ENCODE measurements at regions not wholly inside any gene's neighbourhood (a gene's known extent, or its start where the extent isn't known, plus 50 kb on each side); places are given as distances from the start of the nearest gene placed in this dataset.

DNA sequence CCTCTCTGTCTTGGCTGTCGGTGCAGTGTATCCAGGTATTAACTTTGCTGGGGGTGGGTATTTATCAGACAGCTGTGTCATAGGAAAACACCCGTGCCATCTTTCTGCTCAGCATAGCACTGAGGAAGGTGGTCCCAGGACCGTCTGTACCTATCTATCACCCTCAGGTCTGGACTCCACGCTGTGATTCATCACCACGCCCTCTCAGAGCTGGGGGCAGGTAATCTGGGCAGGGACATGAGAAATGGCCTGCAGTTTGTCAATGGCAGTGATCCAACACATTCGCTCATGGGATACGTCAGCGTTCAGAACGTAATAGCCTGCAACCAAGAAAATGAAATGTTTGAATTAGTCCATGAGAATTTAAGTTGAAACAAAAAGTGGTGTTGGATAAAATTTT lies 151.6 kb upstream of the MAP1B start:
- DNase-seq = no peak

DNA sequence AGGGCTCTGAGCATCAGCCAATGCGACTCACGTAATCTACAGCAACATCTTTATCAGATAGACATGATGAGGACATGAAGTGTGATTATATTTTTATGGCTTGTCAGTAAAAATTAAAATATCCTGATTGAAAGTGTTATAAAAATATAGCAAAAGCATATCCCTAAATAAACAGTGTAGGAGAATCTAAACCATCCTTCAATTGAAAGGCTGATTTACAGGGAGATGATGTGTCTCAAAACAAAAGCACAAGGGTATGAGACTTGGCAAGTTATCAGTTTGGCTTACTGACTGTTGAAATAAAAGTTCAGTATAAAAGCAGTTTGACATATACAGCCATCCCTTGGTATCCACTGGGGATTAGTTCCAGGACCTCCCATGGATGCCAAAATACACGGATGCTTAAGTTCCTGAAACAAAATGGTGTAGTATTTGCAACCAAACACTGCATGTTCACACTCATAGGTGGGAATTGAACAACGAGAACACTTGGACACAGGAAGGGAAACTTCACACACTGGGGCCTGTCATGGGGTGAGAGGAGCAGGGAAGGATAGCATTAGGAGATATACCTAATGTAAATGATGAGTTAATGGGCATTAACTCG lies 149.9 kb upstream of the MAP1B start:
- no peak for DNase-seq

DNA sequence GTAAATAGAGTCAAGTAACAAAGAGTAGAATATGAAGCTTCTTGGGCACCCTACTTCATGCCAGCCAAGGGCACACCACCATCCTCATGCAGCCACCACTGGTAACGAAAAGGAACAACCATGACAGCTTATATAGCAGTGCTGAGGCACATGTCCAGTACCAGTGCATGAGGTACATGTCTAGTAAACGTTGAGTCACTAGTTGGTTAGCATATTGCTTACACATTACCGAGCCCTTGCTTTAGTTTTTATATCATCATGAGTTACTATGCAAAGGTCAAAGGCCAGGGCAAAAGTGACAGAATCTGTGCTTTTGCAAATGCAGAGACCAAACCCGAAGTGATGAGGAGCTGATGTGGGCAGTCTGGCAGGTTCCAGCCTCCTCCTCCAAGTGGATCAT lies 147.1 kb upstream of the MAP1B start:
- DNase-seq = no peak

DNA sequence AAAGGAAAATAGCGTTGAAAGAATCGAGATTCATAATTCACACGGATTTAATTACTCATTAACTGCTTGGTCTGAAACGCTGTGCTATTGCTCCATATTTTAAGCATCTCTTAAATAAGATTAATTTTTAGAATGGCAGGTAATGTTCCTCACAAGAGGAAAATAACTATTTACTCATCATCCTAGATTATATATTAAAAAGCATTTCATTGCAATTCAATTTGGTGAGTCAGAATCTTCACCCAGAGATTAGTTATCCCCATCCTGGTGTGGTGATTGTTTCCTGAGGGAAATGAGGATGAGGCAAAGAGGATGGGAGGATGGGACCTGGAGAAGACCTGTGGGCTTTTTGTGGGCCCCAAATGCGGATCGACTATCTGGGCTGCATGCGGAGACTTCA lies 145.5 kb upstream of the MAP1B start:
- DNase-seq = no peak

DNA sequence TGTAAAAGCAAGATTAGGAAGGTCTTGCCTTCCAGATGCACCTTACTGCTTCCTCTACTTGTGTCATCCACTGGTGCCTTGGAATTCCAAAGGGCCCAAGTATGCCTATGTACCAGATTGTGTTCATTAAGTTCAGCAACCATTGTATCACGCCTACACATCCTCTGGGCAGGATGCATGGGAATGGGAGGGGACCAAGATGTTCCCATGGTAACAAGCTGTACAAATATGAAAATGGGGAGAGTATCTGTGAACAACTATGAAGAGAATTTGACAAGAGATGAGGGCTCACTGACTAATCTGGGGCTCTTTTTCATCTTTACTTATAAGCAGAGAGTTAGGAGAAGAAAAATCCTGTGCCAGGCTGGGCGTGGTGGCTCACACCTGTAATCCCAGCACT lies 137.8 kb upstream of the MAP1B start:
- peak; percentile 33 for DNase-seq

DNA sequence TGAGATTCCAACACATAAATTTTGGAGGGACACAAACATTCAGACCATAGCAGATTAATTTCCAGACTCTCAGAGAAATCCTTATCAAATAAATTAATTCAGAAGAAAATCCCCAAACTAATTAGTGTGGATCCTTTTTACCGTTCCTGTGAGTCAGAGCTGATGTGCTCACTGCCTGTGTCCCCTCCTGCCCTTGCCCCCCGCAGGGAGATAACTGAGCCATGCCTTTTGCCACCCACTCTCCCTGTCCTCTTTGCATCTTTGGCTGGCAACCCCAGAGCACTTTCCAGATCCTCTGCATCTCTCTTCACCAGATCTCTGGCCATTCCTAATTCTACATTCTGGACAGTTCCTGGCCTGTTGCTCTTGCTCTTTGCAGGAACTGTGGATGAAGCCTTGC lies 135.4 kb upstream of the MAP1B start:
- DNase-seq = no peak

DNA sequence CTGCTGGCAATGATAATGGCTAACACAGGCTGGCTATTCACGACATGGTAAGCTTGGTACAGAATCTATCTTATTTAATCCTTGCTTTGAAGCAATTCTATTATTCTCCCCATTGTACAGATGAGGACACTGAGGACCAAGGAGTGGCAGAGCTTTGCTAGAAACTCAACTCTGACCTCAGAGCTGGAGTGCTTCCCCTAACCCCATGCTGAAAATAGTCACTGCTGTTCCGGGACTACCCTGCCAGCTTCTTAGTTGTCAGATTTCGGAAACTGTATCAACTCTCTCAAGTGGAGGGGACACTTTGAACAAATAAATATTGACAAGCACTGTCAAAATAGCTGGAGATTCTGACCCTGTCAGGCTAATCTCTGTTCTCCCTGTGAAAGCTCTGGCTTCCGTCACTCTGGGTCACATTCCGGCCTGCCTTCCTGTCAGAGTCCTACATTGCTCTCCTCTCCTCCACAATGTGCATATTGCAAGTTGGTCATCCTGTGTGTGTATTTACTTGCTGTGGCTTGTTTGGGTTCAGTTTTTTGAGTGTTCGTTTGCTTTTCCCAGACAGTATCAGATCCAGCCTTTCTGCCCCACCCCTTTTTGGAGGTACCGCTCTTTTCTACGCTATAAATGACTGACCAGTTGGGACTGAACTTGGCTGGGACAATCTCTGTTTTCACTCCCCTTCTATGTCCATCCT lies 134.3 kb upstream of the MAP1B start:
- DNase-seq = no peak

DNA sequence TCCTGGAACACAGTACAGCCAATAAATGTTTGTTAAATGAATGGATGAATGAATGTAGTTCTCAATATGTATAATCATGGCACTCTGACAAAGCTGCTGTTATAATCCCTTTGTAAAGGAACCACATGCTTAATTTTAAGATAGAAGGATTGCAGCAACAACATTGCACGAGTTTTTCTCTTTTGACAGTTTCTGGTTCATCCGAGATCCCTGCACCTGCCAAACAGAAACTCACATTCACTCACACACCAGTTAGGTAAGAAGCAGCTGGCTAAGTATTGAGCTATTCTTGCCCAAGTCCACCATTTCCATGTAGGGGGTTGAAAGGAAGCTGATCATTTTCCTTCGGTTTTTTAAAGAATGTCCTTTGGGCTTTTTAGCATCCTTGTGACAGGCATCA lies 133.7 kb upstream of the MAP1B start:
- DNase-seq = no peak

DNA sequence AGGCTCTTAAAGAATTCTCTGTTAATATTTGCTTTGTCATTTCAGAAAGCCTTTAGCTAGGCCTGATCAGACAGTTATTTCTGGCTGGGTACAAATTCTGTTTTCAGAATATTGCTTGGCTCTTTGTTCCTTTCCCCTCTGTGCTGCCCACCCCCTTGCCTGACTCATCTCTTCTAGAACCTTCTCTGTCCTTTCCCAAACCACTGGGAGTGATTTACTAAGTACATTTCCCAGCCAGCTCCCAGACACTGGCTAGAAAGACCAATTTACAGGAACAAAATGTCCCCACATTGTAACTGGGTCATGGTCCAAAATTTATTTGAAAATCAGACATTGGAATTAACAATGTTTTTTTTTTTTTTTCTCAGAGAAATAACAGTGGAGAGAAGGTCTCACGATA lies 133.1 kb upstream of the MAP1B start:
- peak; percentile 18 for DNase-seq

DNA sequence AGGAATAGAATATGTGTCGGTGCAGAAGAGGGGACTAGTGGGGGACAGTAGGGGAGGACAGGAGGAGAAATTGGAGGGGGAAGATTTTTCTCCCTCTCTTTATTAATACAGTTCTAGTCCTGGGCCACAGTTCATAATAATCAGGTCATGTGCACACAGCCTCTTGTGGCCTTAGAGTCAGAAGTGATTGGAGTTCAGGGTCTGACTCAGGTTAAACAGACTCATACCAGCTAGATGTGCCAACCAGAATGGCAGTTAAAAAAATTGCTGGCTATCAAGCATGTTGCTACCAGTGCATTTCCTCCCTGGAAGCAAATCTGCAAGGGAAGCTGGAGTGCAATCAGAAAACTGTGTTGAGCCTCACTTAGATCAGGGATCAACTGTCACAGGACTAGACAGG lies 132.7 kb upstream of the MAP1B start:
- DNase-seq = no peak

DNA sequence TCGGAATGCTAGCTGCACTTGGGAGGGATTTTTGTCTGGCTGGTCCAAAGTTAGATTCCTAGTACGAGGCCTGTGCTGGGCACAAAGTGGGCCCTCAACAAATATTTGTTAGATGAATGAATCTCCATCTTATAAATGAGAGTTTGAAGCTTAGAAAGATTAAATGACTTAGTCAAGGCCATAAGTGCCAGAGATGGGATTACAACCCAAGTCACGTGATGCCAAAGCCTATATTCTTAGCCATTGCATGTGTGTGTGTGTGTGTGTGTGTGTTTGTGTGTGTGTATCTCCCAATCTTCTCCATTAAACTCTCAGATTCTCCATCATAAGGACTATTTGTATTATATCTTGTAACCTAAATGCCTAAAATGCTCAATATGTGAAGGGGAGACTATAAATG lies 130.8 kb upstream of the MAP1B start:
- DNase-seq = no peak

DNA sequence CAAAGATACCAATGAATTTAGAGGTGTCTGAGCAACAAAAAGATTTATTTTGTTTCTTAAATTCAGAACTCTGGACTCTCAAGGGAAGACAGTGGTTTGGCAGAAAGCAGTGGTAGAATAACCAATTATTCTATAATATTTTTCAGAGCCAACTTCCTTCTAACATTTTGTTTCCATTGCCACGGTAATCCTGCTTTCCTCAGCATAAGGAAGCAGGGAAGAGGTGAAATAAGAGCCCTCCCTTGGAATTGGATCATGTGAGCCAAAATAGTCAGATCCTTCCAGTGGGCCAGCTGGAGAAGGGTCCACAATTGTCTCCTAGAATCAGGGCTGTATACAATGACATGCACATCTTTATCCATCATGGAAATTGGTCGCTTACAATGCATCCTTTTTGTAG lies 130.0 kb upstream of the MAP1B start:
- no peak for DNase-seq

DNA sequence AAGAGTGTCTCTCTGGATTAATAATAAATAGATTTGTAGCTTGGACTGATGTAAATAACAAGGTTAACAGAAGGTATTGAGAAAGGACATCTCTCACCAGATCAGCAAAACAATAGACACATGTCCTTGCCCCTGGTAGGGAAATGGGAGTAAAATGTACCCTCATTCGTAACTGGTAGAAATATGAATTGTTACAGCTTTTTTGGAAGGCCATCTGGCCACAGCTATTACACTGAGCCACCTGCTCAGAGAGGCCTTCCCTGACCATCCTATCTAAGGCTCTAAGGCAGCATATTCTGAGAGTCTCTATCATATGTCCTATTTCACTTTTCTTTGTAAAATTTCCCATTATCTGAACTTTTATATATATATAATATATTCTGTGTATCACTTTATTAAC lies 129.1 kb upstream of the MAP1B start:
- DNase-seq = no peak

DNA sequence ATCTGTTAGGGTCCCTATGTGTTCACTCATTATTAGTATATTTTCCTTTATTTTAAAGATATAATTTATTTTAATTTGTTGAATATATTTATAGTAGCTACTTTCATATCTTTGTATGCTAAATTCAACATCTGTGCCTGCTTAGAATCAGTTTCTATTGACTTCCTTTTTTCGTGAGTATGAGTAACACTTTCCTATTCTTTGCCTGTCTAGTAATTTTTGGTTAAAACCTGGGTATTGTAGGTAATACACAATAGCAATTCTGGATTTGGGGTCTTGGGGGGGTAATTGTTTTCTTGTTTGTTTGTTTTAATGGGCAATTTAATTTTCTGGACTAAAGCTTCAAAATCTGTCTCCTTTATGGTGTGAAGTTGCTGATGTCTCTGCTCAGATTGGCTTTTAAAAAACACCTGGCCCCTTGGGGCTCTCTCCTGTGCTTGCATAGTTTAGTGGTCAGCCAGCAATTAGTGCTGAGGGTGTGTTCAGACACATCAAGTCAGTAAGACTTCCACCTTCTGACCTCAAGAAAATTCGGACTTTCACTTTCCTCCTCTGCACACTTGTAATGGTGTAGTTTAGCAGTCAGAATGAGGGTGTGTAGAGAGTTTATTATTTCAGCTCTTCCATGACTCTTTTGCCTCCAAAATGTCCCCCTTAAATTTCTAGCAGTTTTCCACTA lies 124.4 kb upstream of the MAP1B start:
- DNase-seq = no peak

DNA sequence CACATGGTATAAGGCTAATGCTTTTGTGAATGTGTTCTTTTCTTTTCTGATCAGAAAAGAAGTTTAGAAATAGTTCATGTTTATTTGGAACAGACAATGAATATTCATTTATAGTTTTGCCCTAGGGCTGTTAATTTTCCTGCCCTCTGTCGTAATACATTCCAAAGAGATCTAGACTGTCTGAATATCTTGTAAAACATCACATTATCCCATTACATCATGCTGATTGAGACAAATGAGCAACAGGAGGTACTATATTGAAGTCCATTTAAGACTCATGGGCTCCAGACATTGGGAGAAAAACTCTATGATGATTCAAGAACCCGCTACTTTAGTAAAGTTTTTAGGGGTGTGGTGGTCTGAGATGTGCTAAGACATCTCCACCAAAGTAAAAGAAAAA lies 121.2 kb upstream of the MAP1B start:
- DNase-seq = no peak

DNA sequence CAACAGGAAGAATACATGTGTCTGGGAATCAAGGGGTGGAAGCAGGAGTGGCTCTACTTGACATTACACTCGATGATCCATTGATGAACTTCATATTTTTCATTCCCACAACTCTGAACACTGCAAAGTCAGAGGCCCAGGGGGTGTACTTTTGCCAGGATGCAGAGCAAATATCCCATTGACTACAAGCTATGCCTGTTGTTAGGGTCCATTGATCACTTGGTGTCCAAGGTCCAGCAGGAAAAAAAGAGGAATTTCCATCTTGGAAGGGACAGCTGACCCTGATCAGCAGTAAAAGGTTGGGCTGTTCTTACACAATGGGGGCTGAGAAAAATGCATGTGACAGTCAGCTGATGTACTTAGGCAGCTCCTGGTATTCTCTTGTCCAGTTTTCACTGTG lies 118.5 kb upstream of the MAP1B start:
- no peak for DNase-seq

DNA sequence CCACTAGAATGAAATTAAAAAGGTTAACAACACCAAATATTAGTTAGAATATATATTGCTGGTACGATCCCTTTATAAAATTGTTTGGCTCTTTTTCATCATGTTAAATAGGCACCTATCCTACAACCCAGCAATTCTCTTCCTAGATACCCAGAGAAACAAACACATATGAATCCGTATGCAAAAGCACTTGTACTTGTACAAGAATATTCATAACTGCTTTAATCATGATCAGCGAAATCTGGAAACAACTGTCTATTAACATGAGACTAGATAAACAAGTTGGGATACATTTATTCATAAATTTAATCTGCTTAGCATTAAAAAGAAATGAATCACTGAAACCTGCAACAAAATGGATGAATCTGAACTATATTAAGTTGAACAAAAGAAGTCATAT lies 113.7 kb upstream of the MAP1B start:
- DNase-seq = no peak

DNA sequence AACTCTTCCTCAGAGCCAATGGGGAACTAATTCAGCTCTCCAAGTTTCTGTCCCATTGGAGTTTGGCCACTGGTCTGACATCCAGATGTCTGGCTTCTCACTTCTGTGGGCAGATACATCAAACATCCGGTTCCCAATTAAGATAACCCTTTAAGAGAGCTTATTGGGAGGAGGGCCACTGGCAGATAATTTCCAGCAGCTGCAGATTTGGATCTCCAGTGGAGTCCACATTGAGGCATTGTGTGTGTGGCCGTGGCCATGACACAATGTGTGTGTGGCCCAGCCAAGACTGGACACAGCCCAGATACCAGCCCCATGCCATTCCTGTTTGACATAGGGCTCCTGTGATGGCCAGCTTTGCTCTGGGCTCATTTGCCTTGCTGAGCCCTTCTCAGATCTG lies 110.5 kb upstream of the MAP1B start:
- no peak for DNase-seq

DNA sequence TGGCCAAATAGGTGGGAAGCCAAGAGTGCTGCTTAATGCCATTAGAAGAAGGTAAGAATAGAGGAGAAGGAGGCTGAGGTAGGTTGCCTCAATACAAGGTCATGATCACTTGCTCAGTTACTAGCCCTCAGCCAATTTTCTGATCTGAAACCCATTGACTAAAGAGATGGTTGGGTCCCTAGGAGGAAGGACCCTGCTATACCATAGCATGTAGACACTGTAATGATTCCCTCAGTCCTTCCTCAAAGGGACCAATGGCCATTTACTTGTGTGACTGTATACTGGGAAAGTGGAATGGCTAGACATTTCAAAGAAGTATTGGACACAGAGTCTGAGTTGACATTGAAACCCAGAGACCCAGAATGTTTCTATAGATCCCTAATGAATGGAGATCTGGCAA lies 108.5 kb upstream of the MAP1B start:
- DNase-seq = no peak

DNA sequence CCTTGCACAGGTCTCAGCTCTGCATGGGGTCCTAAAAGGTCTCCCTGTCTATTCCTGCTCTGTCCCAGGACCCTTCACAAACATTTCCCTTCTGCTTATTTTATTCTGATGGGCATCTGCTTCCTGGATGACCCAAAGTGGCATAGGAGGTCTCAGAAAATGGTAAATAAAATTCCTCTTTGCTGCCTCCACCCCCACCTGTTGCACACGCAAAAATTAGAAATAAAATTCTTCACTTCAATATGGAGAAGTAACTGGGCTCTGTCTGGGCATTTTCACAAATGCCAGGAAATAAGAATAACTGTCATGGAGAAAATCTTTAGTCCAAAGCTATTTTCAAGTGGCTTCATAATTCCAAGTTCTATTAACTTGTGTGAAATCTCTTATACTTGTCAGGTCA lies 106.6 kb upstream of the MAP1B start:
- no peak for DNase-seq

DNA sequence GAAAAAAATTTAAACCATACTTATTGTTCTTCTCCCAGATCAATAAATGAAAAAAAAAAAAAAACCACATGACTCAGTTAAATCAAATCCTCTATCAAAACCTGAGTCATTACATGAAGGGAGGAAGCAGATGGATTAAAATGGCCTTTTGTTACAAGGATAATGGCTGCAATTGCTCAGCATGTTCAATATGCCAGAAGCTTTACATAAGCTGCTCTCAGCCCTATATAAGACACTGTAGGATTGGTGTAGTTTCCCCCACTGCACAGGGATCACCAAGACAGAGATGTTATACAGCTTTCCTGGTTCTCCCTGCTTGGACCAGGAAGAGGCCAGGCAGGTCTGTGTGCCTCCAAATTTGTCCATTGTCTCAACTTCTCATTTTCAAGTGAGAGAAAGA lies 101.6 kb upstream of the MAP1B start:
- DNase-seq = peak; percentile 0

DNA sequence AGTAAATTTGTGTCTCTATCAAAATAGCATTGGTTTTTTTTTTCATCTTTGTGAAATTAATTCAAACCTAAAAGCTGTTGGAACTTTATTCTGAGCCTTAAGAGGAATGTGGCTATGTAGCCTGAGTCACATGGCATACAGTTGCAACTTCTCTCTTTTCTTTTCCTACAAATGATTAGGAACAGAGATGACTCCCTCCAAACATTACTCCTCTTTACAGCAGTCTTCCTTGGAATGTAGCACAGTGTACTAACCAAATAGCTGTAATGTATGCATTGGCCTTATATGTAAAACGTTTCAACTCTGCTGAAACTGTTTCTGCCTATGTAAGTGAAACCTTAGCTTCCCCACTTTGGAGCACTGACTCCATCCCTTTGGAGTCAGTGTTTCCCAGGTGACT lies 100.9 kb upstream of the MAP1B start:
- peak; percentile 72 for DNase-seq

DNA sequence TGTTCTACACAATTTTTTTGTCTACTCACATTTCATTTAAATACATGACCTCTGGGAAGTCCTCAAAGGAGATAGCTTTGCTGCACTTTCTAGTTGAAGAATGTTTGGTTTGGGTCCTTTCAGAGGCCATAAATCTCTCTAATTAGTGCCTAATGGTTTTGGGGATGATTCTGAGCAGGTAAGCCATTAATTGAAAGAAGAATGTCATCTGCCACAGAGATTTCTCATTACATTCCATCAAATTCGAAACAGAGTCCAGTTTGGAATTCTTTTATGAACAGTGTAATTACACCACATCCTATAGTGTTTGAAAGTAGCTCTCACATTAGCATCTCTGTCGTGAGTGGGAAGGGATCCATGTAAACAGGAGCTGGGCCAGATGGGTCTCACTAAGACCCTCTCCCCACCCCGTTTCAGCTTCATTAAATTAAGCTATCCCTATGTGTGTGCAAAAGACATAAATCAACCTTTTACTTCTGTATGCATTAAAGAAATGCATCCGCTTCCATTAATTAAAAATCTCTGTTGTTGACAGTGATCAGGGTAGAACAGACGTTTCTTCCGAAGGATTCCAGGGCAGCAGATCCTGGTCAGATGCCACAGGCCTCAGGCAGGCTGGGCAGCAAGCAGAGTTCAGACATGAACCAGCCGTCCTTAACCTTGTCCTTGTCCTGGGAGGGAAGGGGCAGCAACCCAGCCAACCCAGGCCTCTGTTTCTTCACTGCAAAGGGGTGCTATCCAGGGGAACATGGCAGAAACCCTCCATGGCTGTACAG lies 99.8 kb upstream of the MAP1B start:
- DNase-seq = peak; percentile 2

DNA sequence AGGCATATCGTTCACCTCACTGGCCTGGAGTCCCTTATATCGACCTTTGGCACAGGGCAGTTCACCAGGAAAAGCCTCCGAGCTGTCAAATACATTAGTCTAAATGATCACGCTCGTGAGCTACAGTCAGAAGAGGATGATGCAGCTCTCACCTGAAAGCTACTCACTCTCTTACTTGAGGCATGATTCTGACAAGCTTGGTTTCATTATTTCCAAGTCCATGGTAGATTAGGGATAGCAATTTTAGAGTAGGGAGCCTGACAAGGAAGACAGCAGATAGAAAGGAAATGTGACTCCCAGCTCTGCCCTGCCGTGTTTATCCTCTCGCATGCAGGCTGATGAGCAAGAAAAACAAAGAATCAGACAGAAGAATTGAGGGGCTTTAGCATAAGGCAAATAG lies 98.0 kb upstream of the MAP1B start:
- DNase-seq = peak; percentile 5

All from fibroblast of skin of right biceps (primary cell).